Bronchial epithelial cell (primary cell): ENCODE measurements at regions not wholly inside any gene's neighbourhood (a gene's known extent, or its start where the extent isn't known, plus 50 kb on each side); places are given as distances from the start of the nearest gene placed in this dataset.
A peak's percentile ranks its signal among the peaks of the same experiment; 100 is the strongest.
"Not testable (repeated sequence)": the region's sequence is repeated elsewhere in the genome, so short reads cannot be mapped to it uniquely, and the experiment has no call there.

ENCODE experiments used
- DNase-seq: peaks from one replicate; pipeline ENCODE4 v3.0.0-alpha.2; 2010; ENCODE audit warnings: low read depth
- FAIRE-seq: peaks from 2 replicates; lab custom pipeline; 2011; peaks lifted over from hg19 to GRCh38; lab: Jason Lieb, UNC
- H3K27me3 ChIP-seq: 2 replicates; pipeline ENCODE4 v1.5.1; 2011; ENCODE audit warnings: low read length; ENCODE audit not compliant: control insufficient read depth, insufficient read depth
- H3K36me3 ChIP-seq: 2 replicates; pipeline ENCODE4 v1.5.1; 2011; ENCODE audit warnings: low read length; ENCODE audit not compliant: control insufficient read depth, insufficient read depth
- H3K4me3 ChIP-seq: 2 replicates; pipeline ENCODE4 v1.5.1; 2011; ENCODE audit warnings: mild to moderate bottlenecking, low read depth, low read length, control low read depth
- CTCF ChIP-seq: IDR thresholded peaks from 2 replicates; pipeline ENCODE4 v1.5.1; 2011; ENCODE audit warnings: mild to moderate bottlenecking, moderate library complexity, low read length, control low read depth, inconsistent platforms; ENCODE audit not compliant: insufficient read depth, severe bottlenecking

GRCh38 chr4:24180586-24180985 lies 290.7 kb upstream of the PPARGC1A start:
- H3K4me3 ChIP-seq, result no peak overlapping the region
- H3K36me3 ChIP-seq, result no peaks in the 10 kb centered on the region
- FAIRE-seq, result no peak
- DNase-seq, result peak; percentile 54
- no peak for TF ChIP-seq CTCF
- H3K27me3 ChIP-seq, result no peaks in the 10 kb centered on the region

- FAIRE-seq, result no peak
- Histone ChIP-seq H3K36me3 (no peaks in the 10 kb centered on the region), H3K27me3 (no peaks in the 10 kb centered on the region), H3K4me3 (no peak overlapping the region)
- no peak for TF ChIP-seq CTCF
- peak; percentile 66 for DNase-seq
Observed at GRCh38 chr4:24179201-24179840, 289.5 kb upstream of the PPARGC1A start.

GRCh38 chr4:24177443-24177842 lies 287.6 kb upstream of the PPARGC1A start:
- not testable (repeated sequence) for DNase-seq, H3K27me3 ChIP-seq, H3K36me3 ChIP-seq, FAIRE-seq, H3K4me3 ChIP-seq

GRCh38 chr4:24175707-24176106 lies 285.9 kb upstream of the PPARGC1A start:
- Histone ChIP-seq H3K27me3 (no peaks in the 10 kb centered on the region), H3K4me3 (no peak overlapping the region), H3K36me3 (no peaks in the 10 kb centered on the region)
- FAIRE-seq, result peak; percentile 40
- TF ChIP-seq CTCF, result no peak
- no peak for DNase-seq

GRCh38 chr4:24174602-24175001 lies 284.8 kb upstream of the PPARGC1A start:
- no peak for TF ChIP-seq CTCF
- Histone ChIP-seq H3K27me3 (no peaks in the 10 kb centered on the region), H3K36me3 (no peaks in the 10 kb centered on the region), H3K4me3 (no peak overlapping the region)
- FAIRE-seq (no peak), DNase-seq (peak; percentile 58)

- FAIRE-seq (peak; percentile 52), DNase-seq (no peak)
- Histone ChIP-seq H3K27me3 (no peaks in the 10 kb centered on the region), H3K4me3 (no peak overlapping the region), H3K36me3 (no peaks in the 10 kb centered on the region)
- TF ChIP-seq CTCF, result no peak
Observed at GRCh38 chr4:24172406-24172805, 282.6 kb upstream of the PPARGC1A start.
